ENCODE measurements at regions not wholly inside any gene's neighbourhood (a gene's known extent, or its start where the extent isn't known, plus 50 kb on each side); places are given as distances from the start of the nearest gene placed in this dataset.

DNA sequence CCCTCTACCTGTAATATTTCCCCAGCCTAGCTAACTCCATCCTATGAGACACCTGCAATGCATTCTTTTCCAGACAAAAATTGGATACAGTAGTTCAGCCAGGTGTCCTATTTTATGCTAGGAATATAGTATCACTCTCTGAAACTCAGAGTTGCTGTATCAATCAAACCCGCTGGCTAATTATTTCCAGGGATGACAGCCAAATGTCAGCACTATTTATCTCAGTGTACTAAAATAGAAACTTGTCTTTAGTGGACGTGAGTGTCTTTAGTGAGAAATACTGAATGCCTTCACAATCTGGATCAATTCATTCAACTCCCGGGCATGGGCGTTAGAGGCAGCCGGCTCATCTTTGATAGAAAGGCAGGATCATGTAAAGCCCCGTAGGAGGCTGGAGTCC is 196.2 kb downstream of the RBM46 start:
- ChIA-PET CTCF (interaction anchor here (0.9 kb wide), 1 partner anchor 376 kb away, joined by 4 read pairs; no protein-coding TSS in a partner anchor), POLR2A (no interaction called here)
- no peaks in the 10 kb centered on the region; the same call in 1 of the 2 replicates for H3K9me3 ChIP-seq (ENCODE audit: control insufficient read depth, insufficient read depth, low read length)

DNA sequence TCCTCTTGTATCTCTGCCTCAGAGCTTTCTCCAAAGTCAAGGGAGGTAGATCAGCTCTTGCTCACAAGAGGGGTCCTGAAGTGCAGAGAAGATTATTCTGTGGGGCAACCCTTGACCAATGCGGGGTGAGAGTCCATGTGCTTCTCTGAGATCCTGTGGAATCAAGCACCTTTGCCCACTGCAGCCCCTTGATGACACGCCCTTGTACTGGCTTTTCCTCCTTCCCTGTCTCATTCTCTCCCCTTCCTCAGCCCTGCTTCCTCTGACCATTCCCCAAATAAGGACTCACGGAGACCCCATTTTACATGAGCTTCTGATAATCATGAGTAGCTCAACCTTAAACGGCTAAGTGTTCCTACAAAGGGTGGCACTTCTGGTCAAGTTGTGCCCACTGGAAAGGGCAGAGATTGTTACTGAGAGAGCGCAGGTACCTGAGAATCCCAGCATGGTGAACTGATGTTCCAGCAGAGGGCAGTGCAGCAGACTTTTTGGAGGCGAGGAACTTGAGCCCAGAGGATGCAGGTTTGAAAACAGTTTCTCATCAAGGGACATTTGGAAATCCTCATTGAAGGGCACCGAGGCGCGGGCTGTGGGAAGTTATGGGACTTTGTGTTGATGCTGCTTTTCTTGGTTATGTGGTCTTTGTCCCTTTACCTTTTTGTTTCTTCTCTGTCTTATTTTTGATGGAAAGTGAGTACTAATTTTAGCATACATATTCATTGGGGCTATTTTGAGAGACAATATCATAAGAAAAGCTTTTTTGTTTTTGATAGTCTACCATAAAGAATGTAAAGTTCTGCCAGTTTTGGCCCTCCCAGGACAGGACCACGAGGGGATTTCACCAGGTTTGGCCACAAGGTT is 201.3 kb downstream of the RBM46 start:
- CTCF ChIA-PET: interaction anchor here (0.7 to 3.8 kb wide), 20 partner anchors 10 to 390 kb away, joined by 3 to 40 read pairs (median 3); no protein-coding TSS in a partner anchor
- TF ChIP-seq, protein P1, sequence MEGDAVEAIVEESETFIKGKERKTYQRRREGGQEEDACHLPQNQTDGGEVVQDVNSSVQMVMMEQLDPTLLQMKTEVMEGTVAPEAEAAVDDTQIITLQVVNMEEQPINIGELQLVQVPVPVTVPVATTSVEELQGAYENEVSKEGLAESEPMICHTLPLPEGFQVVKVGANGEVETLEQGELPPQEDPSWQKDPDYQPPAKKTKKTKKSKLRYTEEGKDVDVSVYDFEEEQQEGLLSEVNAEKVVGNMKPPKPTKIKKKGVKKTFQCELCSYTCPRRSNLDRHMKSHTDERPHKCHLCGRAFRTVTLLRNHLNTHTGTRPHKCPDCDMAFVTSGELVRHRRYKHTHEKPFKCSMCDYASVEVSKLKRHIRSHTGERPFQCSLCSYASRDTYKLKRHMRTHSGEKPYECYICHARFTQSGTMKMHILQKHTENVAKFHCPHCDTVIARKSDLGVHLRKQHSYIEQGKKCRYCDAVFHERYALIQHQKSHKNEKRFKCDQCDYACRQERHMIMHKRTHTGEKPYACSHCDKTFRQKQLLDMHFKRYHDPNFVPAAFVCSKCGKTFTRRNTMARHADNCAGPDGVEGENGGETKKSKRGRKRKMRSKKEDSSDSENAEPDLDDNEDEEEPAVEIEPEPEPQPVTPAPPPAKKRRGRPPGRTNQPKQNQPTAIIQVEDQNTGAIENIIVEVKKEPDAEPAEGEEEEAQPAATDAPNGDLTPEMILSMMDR (IDR thresholded peaks at IDR 0.05; ENCODE audit: low read depth, low read length): peak; percentile 73
- Histone ChIP-seq H3K9me3 (ENCODE audit: control insufficient read depth, insufficient read depth, low read length) (no peaks in the 10 kb centered on the region), H3K27me3 (ENCODE audit: control insufficient read depth, insufficient read depth, low read length) (no peaks in the 10 kb centered on the region), H3K4me3 (ENCODE audit: low read depth, low read length) (no peak overlapping the region), H3K27ac (ENCODE audit: low read depth, low read length) (no peak overlapping the region)
- peak; percentile 6 for DNase-seq (ENCODE audit: low read depth, low spot score)
- POLR2A ChIA-PET: no interaction called here

More for the DNA sequence above, 196.2 kb downstream of the RBM46 start:
- Histone ChIP-seq H3K4me3 (ENCODE audit: low read depth, low read length) (no peak overlapping the region), H3K27ac (ENCODE audit: low read depth, low read length) (no peak overlapping the region), H3K27me3 (ENCODE audit: control insufficient read depth, insufficient read depth, low read length) (no peaks in the 10 kb centered on the region)
- TF ChIP-seq, protein P1 (IDR thresholded peaks at IDR 0.05; ENCODE audit: low read depth, low read length): no peak
- DNase-seq (ENCODE audit: low read depth, low spot score): no peak

DNA sequence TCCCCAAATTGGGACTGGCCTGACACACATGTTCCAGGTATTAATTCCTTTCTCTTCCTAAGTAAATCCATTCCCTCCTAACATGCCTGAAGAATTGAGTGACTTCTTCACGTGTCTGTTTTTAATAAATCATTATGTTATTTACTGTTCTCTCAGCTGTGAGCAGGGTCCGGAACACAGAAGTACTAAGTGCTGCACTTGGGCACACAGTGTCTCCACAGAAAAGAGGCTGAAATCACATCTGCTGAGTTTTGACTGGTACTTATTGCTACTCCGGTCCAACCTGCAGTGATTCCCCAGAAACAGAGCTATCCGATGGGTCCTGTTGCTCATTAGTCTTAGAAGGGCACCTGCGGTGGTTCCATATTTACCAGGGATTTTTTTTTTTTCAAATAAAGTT is 202.6 kb downstream of the RBM46 start:
- CTCF ChIA-PET: interaction anchor here (3.7 to 3.8 kb wide), 2 partner anchors 369 to 389 kb away, joined by 29 to 40 read pairs; no protein-coding TSS in a partner anchor
- POLR2A ChIA-PET: no interaction called here
- Histone ChIP-seq H3K27ac (ENCODE audit: low read depth, low read length) (no peak overlapping the region), H3K9me3 (ENCODE audit: control insufficient read depth, insufficient read depth, low read length) (no peaks in the 10 kb centered on the region), H3K4me3 (ENCODE audit: low read depth, low read length) (no peak overlapping the region), H3K27me3 (ENCODE audit: control insufficient read depth, insufficient read depth, low read length) (no peaks in the 10 kb centered on the region)
- TF ChIP-seq, protein P1 (IDR thresholded peaks at IDR 0.05; ENCODE audit: low read depth, low read length): no peak
- no peak for DNase-seq (ENCODE audit: low read depth, low spot score)

DNA sequence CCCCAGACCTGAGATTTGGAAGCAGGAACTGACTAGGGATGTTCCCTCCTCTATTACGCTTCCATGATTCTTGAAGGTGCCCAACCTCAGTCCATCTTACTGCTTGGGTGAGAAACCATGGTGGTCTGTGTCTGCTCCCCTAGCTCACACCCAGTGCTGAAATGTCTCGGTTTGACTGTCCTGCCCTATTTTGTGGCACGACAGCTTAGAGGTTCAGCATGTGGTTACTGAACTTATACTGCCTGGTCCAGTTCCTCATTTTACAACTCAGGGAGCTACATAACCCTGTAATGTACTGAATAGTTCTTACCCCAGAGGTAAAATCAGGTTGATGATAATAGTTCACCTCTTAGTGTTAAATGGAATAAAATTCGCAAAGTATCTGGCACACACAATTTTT is 203.1 kb downstream of the RBM46 start:
- ChIA-PET CTCF (interaction anchor here (3.8 kb wide), 1 partner anchor 369 kb away, joined by 29 read pairs; no protein-coding TSS in a partner anchor), POLR2A (no interaction called here)
- no peaks in the 10 kb centered on the region for H3K27me3 ChIP-seq (ENCODE audit: control insufficient read depth, insufficient read depth, low read length)
- TF ChIP-seq, protein P1 (IDR thresholded peaks at IDR 0.05; ENCODE audit: low read depth, low read length): no peak
- H3K4me3 ChIP-seq (ENCODE audit: low read depth, low read length): no peak overlapping the region
- H3K9me3 ChIP-seq (ENCODE audit: control insufficient read depth, insufficient read depth, low read length): no peaks in the 10 kb centered on the region
- H3K27ac ChIP-seq (ENCODE audit: low read depth, low read length): no peak overlapping the region
- no peak for DNase-seq (ENCODE audit: low read depth, low spot score)

DNA sequence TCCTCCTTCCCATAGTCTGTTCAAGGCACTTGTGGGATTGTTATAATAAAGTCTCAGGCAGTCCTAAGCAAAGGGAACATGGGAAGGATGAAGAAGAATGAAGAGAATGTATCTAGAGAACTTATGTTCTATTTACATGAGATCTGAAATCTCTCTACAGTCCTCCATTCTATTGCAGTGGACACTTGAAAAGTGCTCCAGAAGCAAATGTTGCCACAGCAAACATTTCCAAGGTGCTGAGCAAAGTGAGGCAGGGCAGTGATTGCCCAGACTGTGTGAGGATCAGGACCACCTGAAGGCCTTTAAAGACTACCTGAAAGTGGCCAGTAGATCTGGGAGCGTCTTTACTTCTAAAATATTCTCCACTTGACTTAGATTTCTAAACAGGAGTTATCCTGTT is 203.5 kb downstream of the RBM46 start:
- ChIA-PET CTCF (interaction anchor here (3.8 kb wide), 1 partner anchor 368 kb away, joined by 29 read pairs; no protein-coding TSS in a partner anchor), POLR2A (no interaction called here)
- H3K27me3 ChIP-seq (ENCODE audit: control insufficient read depth, insufficient read depth, low read length): no peaks in the 10 kb centered on the region
- no peak overlapping the region for H3K4me3 ChIP-seq (ENCODE audit: low read depth, low read length)
- DNase-seq (ENCODE audit: low read depth, low spot score): no peak
- TF ChIP-seq, protein P1 (IDR thresholded peaks at IDR 0.05; ENCODE audit: low read depth, low read length): no peak
- H3K9me3 ChIP-seq (ENCODE audit: control insufficient read depth, insufficient read depth, low read length): no peaks in the 10 kb centered on the region
- H3K27ac ChIP-seq (ENCODE audit: low read depth, low read length): no peak overlapping the region

Data from AG04450 (cell line).